ENCODE measurements at regions not wholly inside any gene's neighbourhood (a gene's known extent, or its start where the extent isn't known, plus 50 kb on each side); places are given as distances from the start of the nearest gene placed in this dataset.

- TF ChIP-seq, protein P1, sequence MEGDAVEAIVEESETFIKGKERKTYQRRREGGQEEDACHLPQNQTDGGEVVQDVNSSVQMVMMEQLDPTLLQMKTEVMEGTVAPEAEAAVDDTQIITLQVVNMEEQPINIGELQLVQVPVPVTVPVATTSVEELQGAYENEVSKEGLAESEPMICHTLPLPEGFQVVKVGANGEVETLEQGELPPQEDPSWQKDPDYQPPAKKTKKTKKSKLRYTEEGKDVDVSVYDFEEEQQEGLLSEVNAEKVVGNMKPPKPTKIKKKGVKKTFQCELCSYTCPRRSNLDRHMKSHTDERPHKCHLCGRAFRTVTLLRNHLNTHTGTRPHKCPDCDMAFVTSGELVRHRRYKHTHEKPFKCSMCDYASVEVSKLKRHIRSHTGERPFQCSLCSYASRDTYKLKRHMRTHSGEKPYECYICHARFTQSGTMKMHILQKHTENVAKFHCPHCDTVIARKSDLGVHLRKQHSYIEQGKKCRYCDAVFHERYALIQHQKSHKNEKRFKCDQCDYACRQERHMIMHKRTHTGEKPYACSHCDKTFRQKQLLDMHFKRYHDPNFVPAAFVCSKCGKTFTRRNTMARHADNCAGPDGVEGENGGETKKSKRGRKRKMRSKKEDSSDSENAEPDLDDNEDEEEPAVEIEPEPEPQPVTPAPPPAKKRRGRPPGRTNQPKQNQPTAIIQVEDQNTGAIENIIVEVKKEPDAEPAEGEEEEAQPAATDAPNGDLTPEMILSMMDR (IDR thresholded peaks at IDR 0.05), result no peak
- TF ChIP-seq POLR2A (IDR thresholded peaks at IDR 0.05) (no peak), POLR2AphosphoS5 (IDR thresholded peaks at IDR 0.05) (no peak), EP300 (IDR thresholded peaks at IDR 0.05) (no peak)
These were observed 504.5 kb downstream of the NFIB start for GRCh38 chr9:13809401-13809800.

Data from stomach (tissue), 4 donors.